Tibial nerve (tissue), 4 donors: ENCODE measurements at regions not wholly inside any gene's neighbourhood (a gene's known extent, or its start where the extent isn't known, plus 50 kb on each side); places are given as distances from the start of the nearest gene placed in this dataset.

Experiments used
- CTCF ChIP-seq, 5 experiments: fragments of 200-600 bp in 3 of 5; fragments of 450-650 bp in 2 of 5; sonication (generic) in 3 of 5; IDR thresholded peaks; one replicate each; pipeline ENCODE4 v1.5.1; 2016 to 2019; ENCODE audit warnings: antibody characterized with exemption in 5 of 5, mild to moderate bottlenecking in 3 of 5, moderate library complexity in 2 of 5
- EP300 ChIP-seq, 2 donors: sonication (generic); formaldehyde crosslinking; IDR thresholded peaks; one replicate each; pipeline ENCODE4 v1.6.1; 2017; ENCODE audit warnings: antibody characterized with exemption in 2 of 2, mild to moderate bottlenecking in 1 of 2
- POLR2A ChIP-seq, 2 donors: fragments of 450-650 bp; IDR thresholded peaks; one replicate each; pipeline ENCODE4 v1.6.1; 2017; ENCODE audit warnings: antibody characterized with exemption in 2 of 2, mild to moderate bottlenecking in 2 of 2, moderate library complexity in 2 of 2

- TF ChIP-seq POLR2A (IDR thresholded peaks at IDR 0.05), result no peak
- no peak for TF ChIP-seq CTCF (IDR thresholded peaks at IDR 0.05)
- TF ChIP-seq EP300 (IDR thresholded peaks at IDR 0.05), result no peak
Observed at GRCh38 chr9:1964093-1964492, 51.1 kb upstream of the SMARCA2 start.
